Liver (tissue), 8 donors: ENCODE measurements at regions not wholly inside any gene's neighbourhood (a gene's known extent, or its start where the extent isn't known, plus 50 kb on each side); places are given as distances from the start of the nearest gene placed in this dataset.
"Not testable (repeated sequence)": the region's sequence is repeated elsewhere in the genome, so short reads cannot be mapped to it uniquely, and the experiment has no call there.

Experiments
- DNase-seq: peaks from one replicate; pipeline ENCODE4 v3.0.0-alpha.2; 2017; ENCODE audit warnings: low spot score
- H3K27ac ChIP-seq, 2 donors: one replicate each; pipeline ENCODE4 v1.7.0; 2013; ENCODE audit warnings: inconsistent platforms in 2 of 2, low read length in 2 of 2, control low read depth in 1 of 2, low read depth in 1 of 2, mild to moderate bottlenecking in 1 of 2
- H3K27me3 ChIP-seq, 4 donors: one replicate each; pipeline versions ENCODE4 v1.6.1 to v1.7.0; 2013; ENCODE audit warnings: low read length in 3 of 4, inconsistent platforms in 1 of 4, mild to moderate bottlenecking in 1 of 4, moderate library complexity in 1 of 4; ENCODE audit not compliant: control insufficient read depth in 4 of 4, insufficient read depth in 4 of 4
- H3K36me3 ChIP-seq, 4 donors: one replicate each; pipeline versions ENCODE4 v1.6.1 to v1.7.0; 2013; ENCODE audit warnings: low read length in 3 of 4, mild to moderate bottlenecking in 3 of 4, low read depth in 1 of 4, moderate library complexity in 1 of 4; ENCODE audit not compliant: control insufficient read depth in 4 of 4, insufficient read depth in 3 of 4
- H3K4me1 ChIP-seq, 4 donors: one replicate each; pipeline versions ENCODE4 v1.6.1 to v1.7.0; 2013; ENCODE audit warnings: low read length in 3 of 4, mild to moderate bottlenecking in 3 of 4, moderate library complexity in 1 of 4; ENCODE audit not compliant: control insufficient read depth in 4 of 4, insufficient read depth in 4 of 4
- H3K4me3 ChIP-seq, 3 donors: one replicate each; pipeline versions ENCODE4 v1.6.1 to v1.7.0; 2013; ENCODE audit warnings: low read length in 3 of 3, control low read depth in 1 of 3, low read depth in 1 of 3, mild to moderate bottlenecking in 1 of 3
- H3K9ac ChIP-seq, 2 donors: one replicate each; pipeline ENCODE4 v1.7.0; 2013; ENCODE audit warnings: low read length in 2 of 2, mild to moderate bottlenecking in 2 of 2, moderate library complexity in 2 of 2, control low read depth in 1 of 2, low read depth in 1 of 2
- H3K9me3 ChIP-seq, 4 donors: one replicate each; pipeline versions ENCODE4 v1.6.1 to v1.7.0; 2013; ENCODE audit warnings: low read length in 3 of 4; ENCODE audit not compliant: control insufficient read depth in 4 of 4
- EGR1 ChIP-seq, 2 donors: IDR thresholded peaks; 2 replicates each; pipeline ENCODE4 v1.6.1; 2016 to 2018; ENCODE audit warnings: antibody characterized with exemption in 2 of 2, low read depth in 2 of 2
- HNF4G ChIP-seq: IDR thresholded peaks from 2 replicates; pipeline ENCODE4 v1.6.1; 2016; ENCODE audit warnings: antibody characterized with exemption
- JUND ChIP-seq, 2 donors: IDR thresholded peaks; 2 replicates each; pipeline ENCODE4 v1.6.1; 2016; ENCODE audit warnings: antibody characterized with exemption in 2 of 2
- NR2F2 ChIP-seq: IDR thresholded peaks from 2 replicates; pipeline ENCODE4 v1.6.1; 2016; ENCODE audit warnings: antibody characterized with exemption
- RAD21 ChIP-seq, 2 donors: IDR thresholded peaks; 2 replicates each; pipeline ENCODE4 v1.6.1; 2016; ENCODE audit warnings: antibody characterized with exemption in 2 of 2, mild to moderate bottlenecking in 2 of 2
- RXRA ChIP-seq, 2 donors: IDR thresholded peaks; 2 replicates each; pipeline ENCODE4 v1.6.1; 2017 to 2018; ENCODE audit warnings: antibody characterized with exemption in 2 of 2, mild to moderate bottlenecking in 1 of 2
- SP1 ChIP-seq: IDR thresholded peaks from 2 replicates; pipeline ENCODE4 v1.6.1; 2018; ENCODE audit warnings: antibody characterized with exemption, mild to moderate bottlenecking
- YY1 ChIP-seq: IDR thresholded peaks from 2 replicates; pipeline ENCODE4 v1.6.1; 2016; ENCODE audit warnings: antibody characterized with exemption, mild to moderate bottlenecking
- WGBS: extraction: QIAGEN DNeasy Blood & Tissue Kit; methylation state at CpG from one replicate; pipeline ENCODE4 v1.1.7; 2013; 5-methylcytosine and 5-hydroxymethylcytosine counted together
- TF ChIP-seq, protein P1 (sequence below): fragments of 150-350 bp; IDR thresholded peaks from 2 replicates; pipeline ENCODE4 v1.5.1; 2017; ENCODE audit warnings: improper control_type of control experiment, low read depth, low read length; ENCODE audit not compliant: missing input control
- TF ChIP-seq, protein P2 (sequence below): IDR thresholded peaks from 2 replicates; pipeline ENCODE4 v1.6.1; 2016; ENCODE audit warnings: antibody characterized with exemption
- TF ChIP-seq, protein P3 (sequence below): IDR thresholded peaks from 2 replicates; pipeline ENCODE4 v1.6.1; 2016; ENCODE audit warnings: antibody characterized with exemption, mild to moderate bottlenecking
- donor health status: healthy.
- donor health status: healthy.
- donor health status: healthy.
- donor health status: healthy.
- donor health status: healthy.

- no peak overlapping the region for H3K27ac ChIP-seq
- H3K9me3 ChIP-seq: no peaks in the 10 kb centered on the region
- H3K9ac ChIP-seq: no peak overlapping the region
- H3K4me3 ChIP-seq: no peak overlapping the region
- no peak for TF ChIP-seq RXRA (IDR thresholded peaks at IDR 0.05)
- WGBS: 83% methylated on average over 3 of the region's 3 CpGs
- no peak for DNase-seq
- no peaks in the 10 kb centered on the region for H3K4me1 ChIP-seq
- H3K27me3 ChIP-seq: no peaks in the 10 kb centered on the region
- no peaks in the 10 kb centered on the region for H3K36me3 ChIP-seq
These were observed 142.6 kb downstream of the MRPS30 start for GRCh38 chr5:44951371-44951770.

- no peak overlapping the region for H3K9ac ChIP-seq
- no peaks in the 10 kb centered on the region for H3K36me3 ChIP-seq
- DNase-seq: no peak
- H3K4me3 ChIP-seq: no peak overlapping the region
- H3K9me3 ChIP-seq: no peaks in the 10 kb centered on the region
- no peaks in the 10 kb centered on the region for H3K27me3 ChIP-seq
- H3K4me1 ChIP-seq: no peaks in the 10 kb centered on the region
- WGBS: 3% methylated on average over 1 of the region's 1 CpG
- no peak for TF ChIP-seq NR2F2
- TF ChIP-seq JUND (IDR thresholded peaks at IDR 0.05): no peak
- TF ChIP-seq, protein P1, sequence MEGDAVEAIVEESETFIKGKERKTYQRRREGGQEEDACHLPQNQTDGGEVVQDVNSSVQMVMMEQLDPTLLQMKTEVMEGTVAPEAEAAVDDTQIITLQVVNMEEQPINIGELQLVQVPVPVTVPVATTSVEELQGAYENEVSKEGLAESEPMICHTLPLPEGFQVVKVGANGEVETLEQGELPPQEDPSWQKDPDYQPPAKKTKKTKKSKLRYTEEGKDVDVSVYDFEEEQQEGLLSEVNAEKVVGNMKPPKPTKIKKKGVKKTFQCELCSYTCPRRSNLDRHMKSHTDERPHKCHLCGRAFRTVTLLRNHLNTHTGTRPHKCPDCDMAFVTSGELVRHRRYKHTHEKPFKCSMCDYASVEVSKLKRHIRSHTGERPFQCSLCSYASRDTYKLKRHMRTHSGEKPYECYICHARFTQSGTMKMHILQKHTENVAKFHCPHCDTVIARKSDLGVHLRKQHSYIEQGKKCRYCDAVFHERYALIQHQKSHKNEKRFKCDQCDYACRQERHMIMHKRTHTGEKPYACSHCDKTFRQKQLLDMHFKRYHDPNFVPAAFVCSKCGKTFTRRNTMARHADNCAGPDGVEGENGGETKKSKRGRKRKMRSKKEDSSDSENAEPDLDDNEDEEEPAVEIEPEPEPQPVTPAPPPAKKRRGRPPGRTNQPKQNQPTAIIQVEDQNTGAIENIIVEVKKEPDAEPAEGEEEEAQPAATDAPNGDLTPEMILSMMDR: peak; percentile 71
- no peak for TF ChIP-seq EGR1 (IDR thresholded peaks at IDR 0.05; ENCODE audit: low read depth in 2 of 2)
- peak; percentile 72 to 80 for TF ChIP-seq RAD21 (IDR thresholded peaks at IDR 0.05)
- TF ChIP-seq YY1: no peak
- no peak overlapping the region for H3K27ac ChIP-seq
These were observed 143.6 kb downstream of the MRPS30 start for GRCh38 chr5:44952376-44952775.

GRCh38 chr5:44953078-44953477, 144.3 kb downstream of the MRPS30 start:
- H3K9ac ChIP-seq: no peak overlapping the region
- no peaks in the 10 kb centered on the region for H3K36me3 ChIP-seq
- 76% methylated on average over 2 of the region's 2 CpGs for WGBS
- H3K9me3 ChIP-seq: no peaks in the 10 kb centered on the region
- DNase-seq: no peak
- TF ChIP-seq, protein P2, sequence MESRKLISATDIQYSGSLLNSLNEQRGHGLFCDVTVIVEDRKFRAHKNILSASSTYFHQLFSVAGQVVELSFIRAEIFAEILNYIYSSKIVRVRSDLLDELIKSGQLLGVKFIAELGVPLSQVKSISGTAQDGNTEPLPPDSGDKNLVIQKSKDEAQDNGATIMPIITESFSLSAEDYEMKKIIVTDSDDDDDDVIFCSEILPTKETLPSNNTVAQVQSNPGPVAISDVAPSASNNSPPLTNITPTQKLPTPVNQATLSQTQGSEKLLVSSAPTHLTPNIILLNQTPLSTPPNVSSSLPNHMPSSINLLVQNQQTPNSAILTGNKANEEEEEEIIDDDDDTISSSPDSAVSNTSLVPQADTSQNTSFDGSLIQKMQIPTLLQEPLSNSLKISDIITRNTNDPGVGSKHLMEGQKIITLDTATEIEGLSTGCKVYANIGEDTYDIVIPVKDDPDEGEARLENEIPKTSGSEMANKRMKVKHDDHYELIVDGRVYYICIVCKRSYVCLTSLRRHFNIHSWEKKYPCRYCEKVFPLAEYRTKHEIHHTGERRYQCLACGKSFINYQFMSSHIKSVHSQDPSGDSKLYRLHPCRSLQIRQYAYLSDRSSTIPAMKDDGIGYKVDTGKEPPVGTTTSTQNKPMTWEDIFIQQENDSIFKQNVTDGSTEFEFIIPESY: no peak
- TF ChIP-seq, protein P3, sequence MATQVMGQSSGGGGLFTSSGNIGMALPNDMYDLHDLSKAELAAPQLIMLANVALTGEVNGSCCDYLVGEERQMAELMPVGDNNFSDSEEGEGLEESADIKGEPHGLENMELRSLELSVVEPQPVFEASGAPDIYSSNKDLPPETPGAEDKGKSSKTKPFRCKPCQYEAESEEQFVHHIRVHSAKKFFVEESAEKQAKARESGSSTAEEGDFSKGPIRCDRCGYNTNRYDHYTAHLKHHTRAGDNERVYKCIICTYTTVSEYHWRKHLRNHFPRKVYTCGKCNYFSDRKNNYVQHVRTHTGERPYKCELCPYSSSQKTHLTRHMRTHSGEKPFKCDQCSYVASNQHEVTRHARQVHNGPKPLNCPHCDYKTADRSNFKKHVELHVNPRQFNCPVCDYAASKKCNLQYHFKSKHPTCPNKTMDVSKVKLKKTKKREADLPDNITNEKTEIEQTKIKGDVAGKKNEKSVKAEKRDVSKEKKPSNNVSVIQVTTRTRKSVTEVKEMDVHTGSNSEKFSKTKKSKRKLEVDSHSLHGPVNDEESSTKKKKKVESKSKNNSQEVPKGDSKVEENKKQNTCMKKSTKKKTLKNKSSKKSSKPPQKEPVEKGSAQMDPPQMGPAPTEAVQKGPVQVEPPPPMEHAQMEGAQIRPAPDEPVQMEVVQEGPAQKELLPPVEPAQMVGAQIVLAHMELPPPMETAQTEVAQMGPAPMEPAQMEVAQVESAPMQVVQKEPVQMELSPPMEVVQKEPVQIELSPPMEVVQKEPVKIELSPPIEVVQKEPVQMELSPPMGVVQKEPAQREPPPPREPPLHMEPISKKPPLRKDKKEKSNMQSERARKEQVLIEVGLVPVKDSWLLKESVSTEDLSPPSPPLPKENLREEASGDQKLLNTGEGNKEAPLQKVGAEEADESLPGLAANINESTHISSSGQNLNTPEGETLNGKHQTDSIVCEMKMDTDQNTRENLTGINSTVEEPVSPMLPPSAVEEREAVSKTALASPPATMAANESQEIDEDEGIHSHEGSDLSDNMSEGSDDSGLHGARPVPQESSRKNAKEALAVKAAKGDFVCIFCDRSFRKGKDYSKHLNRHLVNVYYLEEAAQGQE: no peak
- no peak for TF ChIP-seq HNF4G
- no peak for TF ChIP-seq SP1
- H3K4me3 ChIP-seq: no peak overlapping the region
- no peaks in the 10 kb centered on the region for H3K27me3 ChIP-seq
- no peaks in the 10 kb centered on the region for H3K4me1 ChIP-seq
- H3K27ac ChIP-seq: no peak overlapping the region

GRCh38 chr5:44958943-44959454, 150.3 kb downstream of the MRPS30 start:
- H3K27ac ChIP-seq, H3K36me3 ChIP-seq, H3K9me3 ChIP-seq, DNase-seq, H3K4me3 ChIP-seq, H3K27me3 ChIP-seq, H3K4me1 ChIP-seq, H3K9ac ChIP-seq: not testable (repeated sequence)
- 80% methylated on average over 6 of the region's 6 CpGs for WGBS
